IPS-18a (cell line): ENCODE measurements at regions not wholly inside any gene's neighbourhood (a gene's known extent, or its start where the extent isn't known, plus 50 kb on each side); places are given as distances from the start of the nearest gene placed in this dataset.

ENCODE experiments used
- H3K27ac ChIP-seq: one replicate; pipeline ENCODE4 v1.5.1; 2013; ENCODE audit warnings: low read length
- H3K27me3 ChIP-seq: one replicate; pipeline ENCODE4 v1.6.1; 2013; ENCODE audit warnings: mild to moderate bottlenecking, low read length; ENCODE audit not compliant: control insufficient read depth, insufficient read depth
- H3K36me3 ChIP-seq: one replicate; pipeline ENCODE4 v1.6.1; 2013; ENCODE audit warnings: low read depth, low read length; ENCODE audit not compliant: control insufficient read depth
- H3K4me1 ChIP-seq: one replicate; pipeline ENCODE4 v1.6.1; 2013; ENCODE audit warnings: low read depth, low read length; ENCODE audit not compliant: control insufficient read depth
- H3K4me3 ChIP-seq: one replicate; pipeline ENCODE4 v1.5.1; 2013; ENCODE audit warnings: low read length
- H3K9ac ChIP-seq: one replicate; pipeline ENCODE4 v1.6.1; 2013; ENCODE audit warnings: mild to moderate bottlenecking, low read length, moderate library complexity
- H3K9me3 ChIP-seq: one replicate; pipeline ENCODE4 v1.6.1; 2013; ENCODE audit warnings: low read depth, low read length; ENCODE audit not compliant: control insufficient read depth

DNA sequence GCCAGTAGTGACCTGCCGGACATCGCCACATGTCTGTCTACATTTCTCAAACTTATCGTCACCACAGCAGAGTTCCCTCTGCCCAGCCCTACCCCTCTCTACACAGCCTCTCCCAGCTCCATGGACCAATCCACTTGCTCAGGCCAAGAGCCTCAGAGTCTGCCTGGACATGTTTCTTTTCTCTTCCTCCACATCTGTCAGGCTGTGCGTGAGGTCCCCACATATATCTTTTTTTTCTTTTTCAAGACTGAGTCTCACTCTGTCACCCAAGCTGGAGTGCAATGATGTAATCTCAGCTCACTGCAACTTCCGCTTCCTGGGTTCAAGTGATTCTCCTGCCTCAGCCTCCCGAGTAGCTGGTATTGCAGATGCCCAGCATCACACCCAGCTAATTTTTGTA is 62.7 kb upstream of the GGTA1 start:
- no peaks in the 10 kb centered on the region for H3K27me3 ChIP-seq
- H3K9me3 ChIP-seq: no peaks in the 10 kb centered on the region
- no peak overlapping the region for H3K4me3 ChIP-seq
- no peak overlapping the region for H3K27ac ChIP-seq
- H3K4me1 ChIP-seq: peaks cover 10% of the 10 kb centered on the region
- H3K9ac ChIP-seq: no peak overlapping the region
- H3K36me3 ChIP-seq: no peaks in the 10 kb centered on the region

GRCh38 chr9:121563425-121563824 is 63.8 kb upstream of the GGTA1 start:
- Histone ChIP-seq H3K4me3 (no peak overlapping the region), H3K9ac (no peak overlapping the region), H3K9me3 (no peaks in the 10 kb centered on the region), H3K27me3 (no peaks in the 10 kb centered on the region), H3K4me1 (no peaks in the 10 kb centered on the region), H3K36me3 (no peaks in the 10 kb centered on the region), H3K27ac (no peak overlapping the region)

DNA sequence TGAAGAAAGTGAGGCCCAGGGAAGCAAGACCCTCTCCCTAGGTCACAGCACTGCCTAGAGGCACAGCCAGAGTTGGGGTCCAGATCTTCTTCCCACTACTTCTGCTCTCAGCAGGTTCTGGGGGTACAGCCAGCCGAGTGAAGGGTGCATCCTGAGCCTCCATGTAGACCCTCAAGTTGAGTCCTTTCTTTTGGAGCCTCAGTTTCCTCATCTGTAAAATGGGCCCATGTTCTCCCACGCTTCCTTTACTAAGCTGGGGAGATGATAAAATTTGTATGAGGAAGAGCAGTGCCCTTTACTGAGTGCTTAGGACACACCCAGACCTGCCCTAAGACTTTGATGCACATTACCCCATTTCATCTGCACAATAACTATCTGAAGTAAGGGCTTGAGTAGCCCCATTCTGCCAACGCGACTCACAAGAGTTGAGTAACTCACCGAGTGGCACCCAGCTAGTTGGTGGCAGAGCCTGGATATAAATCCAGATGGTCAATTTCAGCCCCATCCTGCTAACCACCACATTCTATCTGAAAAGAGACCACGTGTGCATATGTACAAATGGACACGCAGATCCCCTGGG is 64.3 kb upstream of the GGTA1 start:
- no peak overlapping the region for H3K4me3 ChIP-seq
- no peaks in the 10 kb centered on the region for H3K9me3 ChIP-seq
- no peaks in the 10 kb centered on the region for H3K4me1 ChIP-seq
- no peak overlapping the region for H3K27ac ChIP-seq
- H3K36me3 ChIP-seq: no peaks in the 10 kb centered on the region
- H3K27me3 ChIP-seq: no peaks in the 10 kb centered on the region
- H3K9ac ChIP-seq: no peak overlapping the region

- H3K9ac ChIP-seq: no peak overlapping the region
- no peaks in the 10 kb centered on the region for H3K4me1 ChIP-seq
- H3K9me3 ChIP-seq: no peaks in the 10 kb centered on the region
- H3K4me3 ChIP-seq: no peak overlapping the region
- H3K27ac ChIP-seq: no peak overlapping the region
- H3K36me3 ChIP-seq: no peaks in the 10 kb centered on the region
- H3K27me3 ChIP-seq: no peaks in the 10 kb centered on the region
Observed at GRCh38 chr9:121564504-121565260, 65.0 kb upstream of the GGTA1 start.

DNA sequence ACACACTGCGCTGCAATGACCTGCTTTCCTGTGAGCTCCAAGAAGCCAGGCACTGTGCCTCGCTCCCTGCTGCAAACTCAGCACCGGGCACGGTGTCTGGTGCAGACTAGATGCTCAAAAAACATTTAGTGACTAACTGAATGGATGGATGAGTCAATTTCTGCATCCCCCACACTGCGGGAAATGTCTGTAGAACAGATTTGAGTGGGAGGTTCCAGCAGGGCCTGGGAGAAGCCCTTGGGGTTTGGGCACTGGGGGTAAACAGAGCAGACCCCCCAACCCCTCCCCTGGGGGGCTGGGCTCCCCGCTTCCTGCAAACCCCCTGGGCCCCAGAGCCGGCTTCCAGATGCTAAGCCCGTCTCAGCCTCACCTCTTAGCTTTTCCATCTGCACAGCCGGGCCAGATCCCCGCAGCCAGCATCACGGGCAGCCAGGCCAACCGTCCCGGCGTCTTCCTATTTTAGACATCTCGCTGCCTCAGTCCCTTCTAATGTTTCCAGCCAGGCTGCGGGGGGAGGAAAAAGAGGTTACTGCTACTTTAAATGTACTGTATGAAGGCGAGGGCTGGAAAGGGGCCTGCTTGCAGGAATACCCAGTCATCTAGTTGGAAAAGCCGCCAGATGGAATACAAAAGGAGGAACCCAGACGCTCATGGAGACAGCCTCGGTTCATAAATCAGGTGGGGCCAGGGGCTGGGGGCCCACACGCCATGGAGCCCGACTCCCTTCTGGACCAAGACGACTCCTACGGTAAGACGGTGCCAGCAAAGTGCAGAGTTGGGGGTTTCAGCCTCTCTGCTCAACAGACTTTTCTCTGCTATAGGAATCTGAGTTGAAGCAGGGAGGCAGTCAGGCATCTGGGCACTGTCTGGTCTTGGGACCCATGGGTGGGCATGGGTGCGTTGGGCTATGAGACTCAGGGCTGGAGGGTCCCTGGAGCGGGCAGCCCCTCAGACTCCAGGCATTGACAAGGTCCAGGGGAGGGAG is 67.1 kb upstream of the GGTA1 start:
- Histone ChIP-seq H3K27ac (no peak overlapping the region), H3K9me3 (no peaks in the 10 kb centered on the region), H3K4me1 (no peaks in the 10 kb centered on the region), H3K9ac (no peak overlapping the region), H3K27me3 (no peaks in the 10 kb centered on the region), H3K4me3 (no peak overlapping the region), H3K36me3 (no peaks in the 10 kb centered on the region)

GRCh38 chr9:121567500-121568342 is 68.1 kb upstream of the GGTA1 start:
- H3K27me3 ChIP-seq: no peaks in the 10 kb centered on the region
- no peaks in the 10 kb centered on the region for H3K9me3 ChIP-seq
- H3K4me1 ChIP-seq: no peaks in the 10 kb centered on the region
- no peaks in the 10 kb centered on the region for H3K36me3 ChIP-seq
- H3K9ac ChIP-seq: no peak overlapping the region
- no peak overlapping the region for H3K27ac ChIP-seq
- no peak overlapping the region for H3K4me3 ChIP-seq

GRCh38 chr9:121568343-121569265 is 69.0 kb upstream of the GGTA1 start:
- no peaks in the 10 kb centered on the region for H3K4me1 ChIP-seq
- H3K27me3 ChIP-seq: no peaks in the 10 kb centered on the region
- H3K27ac ChIP-seq: no peak overlapping the region
- H3K4me3 ChIP-seq: no peak overlapping the region
- no peak overlapping the region for H3K9ac ChIP-seq
- no peaks in the 10 kb centered on the region for H3K36me3 ChIP-seq
- H3K9me3 ChIP-seq: no peaks in the 10 kb centered on the region

GRCh38 chr9:121569266-121569648 is 69.6 kb upstream of the GGTA1 start:
- Histone ChIP-seq H3K9ac (no peak overlapping the region), H3K9me3 (no peaks in the 10 kb centered on the region), H3K4me3 (no peak overlapping the region), H3K4me1 (no peaks in the 10 kb centered on the region), H3K27me3 (no peaks in the 10 kb centered on the region), H3K27ac (no peak overlapping the region), H3K36me3 (no peaks in the 10 kb centered on the region)

GRCh38 chr9:121572581-121572980 is 72.9 kb upstream of the GGTA1 start:
- no peaks in the 10 kb centered on the region for H3K36me3 ChIP-seq
- H3K4me3 ChIP-seq: no peak overlapping the region
- H3K9me3 ChIP-seq: no peaks in the 10 kb centered on the region
- no peaks in the 10 kb centered on the region for H3K27me3 ChIP-seq
- no peak overlapping the region for H3K27ac ChIP-seq
- no peaks in the 10 kb centered on the region for H3K4me1 ChIP-seq
- H3K9ac ChIP-seq: no peak overlapping the region

DNA sequence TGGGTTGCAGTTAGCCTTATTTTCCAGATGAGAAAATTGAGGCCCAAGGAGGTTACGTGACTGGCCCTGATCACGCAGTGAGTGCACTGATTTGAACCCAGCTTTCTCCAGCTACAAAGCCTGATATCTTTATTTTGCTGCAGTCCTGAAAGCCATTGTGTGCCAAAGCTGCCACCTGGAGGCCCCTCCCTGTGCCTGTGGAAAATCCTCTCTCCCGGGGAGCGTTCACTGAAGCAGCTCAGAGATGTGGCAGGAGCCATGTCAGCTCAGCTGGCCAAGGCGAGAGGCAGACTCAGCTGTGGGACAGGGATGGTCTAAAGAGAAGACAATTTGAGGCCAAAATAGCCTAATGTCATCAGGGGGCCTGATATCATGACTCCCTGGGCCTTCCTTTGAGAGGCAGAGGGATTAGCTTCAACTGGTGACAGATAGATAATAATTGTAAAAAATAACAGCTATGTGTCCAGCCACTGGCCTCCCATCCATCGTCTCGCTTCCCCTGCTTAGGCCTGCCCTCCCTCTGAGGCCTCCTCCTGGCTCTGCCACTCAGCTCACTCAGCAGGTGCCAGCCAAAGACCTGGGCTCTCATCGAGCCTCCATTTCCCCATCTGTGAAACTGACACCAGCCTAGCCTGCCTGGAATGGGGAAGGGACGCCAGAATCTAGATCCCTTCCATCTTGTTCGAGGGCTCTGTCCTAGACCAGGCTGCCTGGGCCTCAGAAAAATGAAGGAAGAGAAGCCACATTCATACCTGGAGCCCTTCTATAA is 74.3 kb upstream of the GGTA1 start:
- no peak overlapping the region for H3K4me3 ChIP-seq
- no peaks in the 10 kb centered on the region for H3K27me3 ChIP-seq
- H3K36me3 ChIP-seq: no peaks in the 10 kb centered on the region

More for the DNA sequence above, 74.3 kb upstream of the GGTA1 start:
- Histone ChIP-seq H3K27ac (no peak overlapping the region), H3K9me3 (no peaks in the 10 kb centered on the region), H3K4me1 (no peaks in the 10 kb centered on the region), H3K9ac (no peak overlapping the region)
